Epithelial cell of esophagus (primary cell): ENCODE measurements at regions not wholly inside any gene's neighbourhood (a gene's known extent, or its start where the extent isn't known, plus 50 kb on each side); places are given as distances from the start of the nearest gene placed in this dataset.
A peak's percentile ranks its signal among the peaks of the same experiment; 100 is the strongest.

Source experiments
- DNase-seq: peaks from one replicate; pipeline ENCODE4 v3.0.0; 2010; ENCODE audit warnings: low read depth
- H3K4me3 ChIP-seq: 2 replicates; pipeline ENCODE4 v1.5.1; 2011; ENCODE audit warnings: mild to moderate bottlenecking, low read length, control low read depth
- CTCF ChIP-seq: IDR thresholded peaks from 2 replicates; pipeline ENCODE4 v1.5.1; 2011; ENCODE audit warnings: low read depth, mild to moderate bottlenecking, low read length, control low read depth, inconsistent platforms; ENCODE audit not compliant: insufficient read depth; ENCODE audit errors: missing control alignments

- TF ChIP-seq CTCF = no peak
- H3K4me3 ChIP-seq = no peak overlapping the region
- DNase-seq = no peak
Observed at GRCh38 chr6:6995328-6995727, 112.4 kb upstream of the RREB1 start.

GRCh38 chr6:6996124-6996523, 111.6 kb upstream of the RREB1 start:
- no peak overlapping the region for H3K4me3 ChIP-seq
- no peak for DNase-seq
- no peak for TF ChIP-seq CTCF

GRCh38 chr6:6997263-6998193, 110.2 kb upstream of the RREB1 start:
- no peak for TF ChIP-seq CTCF
- DNase-seq = no peak
- H3K4me3 ChIP-seq = no peak overlapping the region

DNA sequence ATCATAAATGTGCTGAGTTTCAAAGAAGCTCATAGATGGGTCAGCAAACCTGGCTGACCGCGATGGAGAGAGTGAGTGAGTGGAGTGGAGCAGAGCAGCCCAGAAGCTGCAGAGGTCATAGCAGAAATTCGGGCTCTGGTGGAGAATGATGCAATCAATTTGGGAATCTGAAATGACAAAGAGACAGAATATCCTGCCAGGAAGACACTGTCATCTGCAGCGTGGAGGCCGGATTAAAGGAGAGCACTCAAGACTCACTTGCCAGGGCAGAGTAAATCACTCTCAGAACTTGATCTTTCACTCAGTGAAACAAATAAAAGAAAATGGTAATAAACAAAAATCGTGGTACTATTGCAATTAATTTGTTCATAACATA, 109.6 kb upstream of the RREB1 start:
- no peak overlapping the region for H3K4me3 ChIP-seq
- DNase-seq = no peak
- no peak for TF ChIP-seq CTCF

DNA sequence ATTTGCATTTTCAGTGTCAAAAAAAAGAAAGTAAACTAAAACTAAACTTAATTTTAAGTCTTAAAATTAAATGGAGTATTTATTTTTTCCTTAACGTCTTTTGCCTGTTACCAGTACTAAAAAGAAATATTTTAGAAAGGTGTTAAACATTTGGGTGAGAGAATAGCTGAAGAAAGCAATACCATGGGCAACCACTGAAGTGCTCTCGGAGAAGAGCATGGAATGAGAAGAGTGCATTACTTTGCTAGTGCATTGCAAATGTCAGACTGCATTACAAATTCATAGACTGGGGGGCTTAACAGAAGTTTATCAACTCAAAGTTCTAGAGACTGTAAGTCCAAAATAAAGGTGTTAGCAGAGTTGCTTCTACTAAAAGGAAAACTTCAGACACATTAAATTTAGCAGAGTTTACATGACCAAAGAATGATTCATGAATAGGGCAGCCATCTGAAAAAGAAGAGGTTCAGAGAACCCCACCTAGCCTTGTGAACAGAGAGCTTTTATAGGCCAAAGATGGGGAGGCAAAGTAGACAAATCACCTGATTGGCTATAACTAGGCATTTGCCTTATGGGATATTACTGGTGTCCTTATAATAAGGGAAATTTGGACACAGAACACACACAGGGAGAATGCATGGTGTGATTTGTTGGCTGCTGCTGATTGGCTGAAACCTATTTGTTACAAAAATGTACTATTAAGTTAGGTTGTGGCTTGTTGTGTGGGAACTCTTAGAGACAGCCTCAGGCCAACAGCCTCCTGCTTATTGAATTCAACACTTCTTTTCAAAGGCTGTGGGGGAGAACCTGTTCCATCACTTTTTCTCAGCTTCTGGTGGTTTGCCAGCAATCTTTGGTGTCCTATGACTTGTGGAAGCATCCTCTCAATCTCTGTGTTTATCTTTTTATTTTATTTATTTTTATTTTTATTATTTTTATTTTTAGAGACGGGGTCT, 106.7 kb upstream of the RREB1 start:
- TF ChIP-seq CTCF = no peak
- H3K4me3 ChIP-seq = no peak overlapping the region
- DNase-seq = peak; percentile 39

DNA sequence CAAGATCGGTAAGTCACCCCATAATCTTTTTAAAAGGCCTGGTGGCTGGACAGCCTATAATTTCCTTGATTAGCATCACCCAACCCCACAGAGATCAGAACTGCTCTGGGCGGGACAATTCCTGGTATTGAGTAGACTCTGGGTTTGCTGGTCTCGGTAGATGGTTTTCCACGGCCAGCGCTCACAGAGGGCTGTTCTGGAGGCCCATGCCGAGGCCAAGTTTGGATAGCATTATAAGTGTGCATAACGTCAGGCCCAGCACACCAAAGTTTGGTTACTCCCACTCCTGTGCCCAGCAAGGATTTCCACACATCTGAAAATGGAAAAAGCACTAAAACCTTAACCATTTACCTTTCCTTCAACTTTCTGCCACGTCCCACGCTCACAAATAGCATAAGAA, 104.7 kb upstream of the RREB1 start:
- no peak for DNase-seq
- no peak for TF ChIP-seq CTCF
- H3K4me3 ChIP-seq = no peak overlapping the region
